Motor neuron (in vitro differentiated cells): ENCODE measurements at regions not wholly inside any gene's neighbourhood (a gene's known extent, or its start where the extent isn't known, plus 50 kb on each side); places are given as distances from the start of the nearest gene placed in this dataset.

Experiments used
- ATAC-seq, 8 experiments: fragments of 200-7000 bp; cut with Tn5 transposase; replicated peaks in 6 of 8; 2 replicates each; pipeline ENCODE4 v1.8.0; 2021; ENCODE audit warnings: mild to moderate bottlenecking in 8 of 8, moderate library complexity in 8 of 8
- H3K27ac ChIP-seq, 2 donors: fragments of 250-450 bp; sonication (Bioruptor Pico); 2 replicates each; pipeline ENCODE4 v1.9.0; 2021; ENCODE audit warnings: antibody characterized with exemption in 2 of 2, mild to moderate bottlenecking in 2 of 2, moderate library complexity in 1 of 2
- H3K4me1 ChIP-seq, 2 donors: fragments of 250-450 bp; sonication (Bioruptor Pico); replicated peaks in 1 of 2; 2 replicates each; pipeline ENCODE4 v1.6.1; 2021; ENCODE audit warnings: antibody characterized with exemption in 2 of 2, mild to moderate bottlenecking in 2 of 2, moderate library complexity in 1 of 2
- H3K4me3 ChIP-seq, 5 donors: fragments of 250-450 bp; sonication (Bioruptor Pico); 2 replicates each; pipeline ENCODE4 v1.9.0; 2021; ENCODE audit warnings: antibody characterized with exemption in 5 of 5, mild to moderate bottlenecking in 5 of 5, moderate library complexity in 4 of 5
- WGBS, 10 experiments: fragments of 450-650 bp; shearing (Covaris generic); methylation state at CpG; one replicate each; pipeline ENCODE4 v1.0.0; 2022; 5-methylcytosine and 5-hydroxymethylcytosine counted together
- in situ Hi-C, 9 experiments: fragments of 400-800 bp; cut with MboI; loops; one replicate each; pipeline ENCODE4 v1.15.0; 2021; ENCODE audit warnings: low sequenced_read_pairs in 9 of 9, low pct_unique_long_range_greater_than_20kb in 2 of 9; ENCODE audit not compliant: unreplicated experiment in 9 of 9

- WGBS, 10 experiments, result 67% methylated on average over 3 of the region's 3 CpGs; no CpG with 5 or more reads in 9 of the 10 experiments
- no peak overlapping the region for H3K27ac ChIP-seq
- H3K4me1 ChIP-seq, result peaks cover 11 to 14% of the 10 kb centered on the region in 2 donors
- no peak overlapping the region for H3K4me3 ChIP-seq
- ATAC-seq, result no peak
- in situ Hi-C loops, result no loop called here
These were observed 95.0 kb upstream of the KIAA1217 start for GRCh38 chr10:24113901-24114300.

- 40 to 100% (median 57%) methylated on average over 1 to 3 of the region's 3 CpGs; no CpG with 5 or more reads in 2 of the 10 experiments for WGBS, 10 experiments
- Histone ChIP-seq H3K4me1 (peaks cover 11 to 14% of the 10 kb centered on the region in 2 donors), H3K27ac (no peak overlapping the region), H3K4me3 (no peak overlapping the region)
- in situ Hi-C loops, result no loop called here
- ATAC-seq, result peak in 2 of 8 experiments; percentile 29 to 49
These were observed 94.4 kb upstream of the KIAA1217 start for GRCh38 chr10:24114556-24114955.

GRCh38 chr10:24115403-24115802 is 93.5 kb upstream of the KIAA1217 start:
- 67 to 100% (median 75%) methylated on average over 1 of the region's 1 CpG; no CpG with 5 or more reads in 6 of the 10 experiments for WGBS, 10 experiments
- Histone ChIP-seq H3K4me3 (no peak overlapping the region), H3K4me1 (peaks cover 11 to 14% of the 10 kb centered on the region in 2 donors), H3K27ac (no peak overlapping the region)
- no peak for ATAC-seq
- in situ Hi-C loops, result no loop called here

GRCh38 chr10:24118246-24118645 is 90.7 kb upstream of the KIAA1217 start:
- ATAC-seq, result peak in 3 of 8 experiments; percentile 34 to 44 (median 35)
- 22 to 59% (median 44%) methylated on average over 2 to 12 of the region's 12 CpGs for WGBS, 10 experiments
- H3K4me1 ChIP-seq, result peaks cover 9 to 14% of the 10 kb centered on the region in 2 donors
- H3K27ac ChIP-seq, result no peak overlapping the region
- in situ Hi-C loops, result no loop called here
- H3K4me3 ChIP-seq, result no peak overlapping the region

GRCh38 chr10:24119896-24120295 is 89.0 kb upstream of the KIAA1217 start:
- no peak for ATAC-seq
- peaks cover 0 to 7% of the 10 kb centered on the region in 2 donors for H3K4me1 ChIP-seq
- H3K27ac ChIP-seq, result no peak overlapping the region
- no peak overlapping the region for H3K4me3 ChIP-seq
- WGBS, 10 experiments, result 23 to 100% (median 83%) methylated on average over 1 to 5 of the region's 5 CpGs; no CpG with 5 or more reads in 4 of the 10 experiments
- in situ Hi-C loops, result no loop called here

- peaks cover 0 to 7% of the 10 kb centered on the region in 2 donors for H3K4me1 ChIP-seq
These were observed 88.3 kb upstream of the KIAA1217 start for GRCh38 chr10:24120646-24121045.

GRCh38 chr10:24127516-24127915 is 81.4 kb upstream of the KIAA1217 start:
- in situ Hi-C loops, result no loop called here
- Histone ChIP-seq H3K4me1 (peaks cover 18 to 29% of the 10 kb centered on the region in 2 donors), H3K27ac (no peak overlapping the region), H3K4me3 (no peak overlapping the region)
- WGBS, 10 experiments, result 0 to 89% (median 37%) methylated on average over 1 to 2 of the region's 2 CpGs; no CpG with 5 or more reads in 2 of the 10 experiments
- ATAC-seq, result no peak

More at GRCh38 chr10:24120646-24121045, 88.3 kb upstream of the KIAA1217 start:
- WGBS, 10 experiments, result 0 to 100% (median 70%) methylated on average over 1 of the region's 1 CpG; no CpG with 5 or more reads in 4 of the 10 experiments
- no peak overlapping the region for H3K4me3 ChIP-seq
- ATAC-seq, result no peak
- no peak overlapping the region for H3K27ac ChIP-seq
- in situ Hi-C loops, result no loop called here

GRCh38 chr10:24128066-24128730 is 80.7 kb upstream of the KIAA1217 start:
- 11 to 93% (median 41%) methylated on average over 3 to 9 of the region's 9 CpGs for WGBS, 10 experiments
- H3K4me1 ChIP-seq, result peaks cover 18 to 29% of the 10 kb centered on the region in 2 donors
- peak in 5 of 8 experiments; percentile 97 to 100 (median 100) for ATAC-seq
- no peak overlapping the region for H3K4me3 ChIP-seq
- H3K27ac ChIP-seq, result no peak overlapping the region
- in situ Hi-C loops, result no loop called here

GRCh38 chr10:24132741-24133140 is 76.2 kb upstream of the KIAA1217 start:
- in situ Hi-C loops, result no loop called here
- 65 to 100% (median 94%) methylated on average over 1 to 3 of the region's 3 CpGs; no CpG with 5 or more reads in 2 of the 10 experiments for WGBS, 10 experiments
- Histone ChIP-seq H3K27ac (no peak overlapping the region), H3K4me1 (peaks cover 11 to 19% of the 10 kb centered on the region in 2 donors), H3K4me3 (no peak overlapping the region)
- ATAC-seq, result peak in 2 of 8 experiments; percentile 75 to 78

GRCh38 chr10:24133835-24134234 is 75.1 kb upstream of the KIAA1217 start:
- Histone ChIP-seq H3K27ac (no peak overlapping the region), H3K4me1 (peaks cover 3 to 8% of the 10 kb centered on the region in 2 donors), H3K4me3 (no peak overlapping the region)
- in situ Hi-C loops, result no loop called here
- WGBS, 10 experiments, result 0 to 83% (median 63%) methylated on average over 1 of the region's 1 CpG; no CpG with 5 or more reads in 4 of the 10 experiments
- peak in 1 of 8 experiments; percentile 67 for ATAC-seq

- Histone ChIP-seq H3K4me1 (no peaks in the 10 kb centered on the region), H3K4me3 (no peak overlapping the region), H3K27ac (no peak overlapping the region)
- 0 to 89% (median 50%) methylated on average over 1 to 4 of the region's 4 CpGs for WGBS, 10 experiments
- in situ Hi-C loops, result no loop called here
- ATAC-seq, result no peak
These were observed 72.9 kb upstream of the KIAA1217 start for GRCh38 chr10:24136070-24136469.

- 53 to 100% (median 92%) methylated on average over 1 to 6 of the region's 6 CpGs for WGBS, 10 experiments
- in situ Hi-C loops, result no loop called here
- H3K27ac ChIP-seq, result no peak overlapping the region
- no peak for ATAC-seq
- H3K4me1 ChIP-seq, result no peaks in the 10 kb centered on the region
- no peak overlapping the region for H3K4me3 ChIP-seq
These were observed 61.6 kb upstream of the KIAA1217 start for GRCh38 chr10:24147321-24147720.

GRCh38 chr10:24149640-24150039 is 59.3 kb upstream of the KIAA1217 start:
- WGBS, 10 experiments, result 50 to 100% (median 87%) methylated on average over 1 to 2 of the region's 2 CpGs; no CpG with 5 or more reads in 1 of the 10 experiments
- Histone ChIP-seq H3K4me3 (no peak overlapping the region), H3K4me1 (no peaks in the 10 kb centered on the region), H3K27ac (no peak overlapping the region)
- no peak for ATAC-seq
- in situ Hi-C loops, result no loop called here

- Histone ChIP-seq H3K4me1 (no peaks in the 10 kb centered on the region), H3K4me3 (no peak overlapping the region), H3K27ac (no peak overlapping the region)
- in situ Hi-C loops, result no loop called here
- ATAC-seq, result no peak
- 60 to 100% (median 94%) methylated on average over 1 to 3 of the region's 3 CpGs; no CpG with 5 or more reads in 2 of the 10 experiments for WGBS, 10 experiments
These were observed 58.1 kb upstream of the KIAA1217 start for GRCh38 chr10:24150853-24151252.
